ENCODE measurements at regions not wholly inside any gene's neighbourhood (a gene's known extent, or its start where the extent isn't known, plus 50 kb on each side); places are given as distances from the start of the nearest gene placed in this dataset.

DNA sequence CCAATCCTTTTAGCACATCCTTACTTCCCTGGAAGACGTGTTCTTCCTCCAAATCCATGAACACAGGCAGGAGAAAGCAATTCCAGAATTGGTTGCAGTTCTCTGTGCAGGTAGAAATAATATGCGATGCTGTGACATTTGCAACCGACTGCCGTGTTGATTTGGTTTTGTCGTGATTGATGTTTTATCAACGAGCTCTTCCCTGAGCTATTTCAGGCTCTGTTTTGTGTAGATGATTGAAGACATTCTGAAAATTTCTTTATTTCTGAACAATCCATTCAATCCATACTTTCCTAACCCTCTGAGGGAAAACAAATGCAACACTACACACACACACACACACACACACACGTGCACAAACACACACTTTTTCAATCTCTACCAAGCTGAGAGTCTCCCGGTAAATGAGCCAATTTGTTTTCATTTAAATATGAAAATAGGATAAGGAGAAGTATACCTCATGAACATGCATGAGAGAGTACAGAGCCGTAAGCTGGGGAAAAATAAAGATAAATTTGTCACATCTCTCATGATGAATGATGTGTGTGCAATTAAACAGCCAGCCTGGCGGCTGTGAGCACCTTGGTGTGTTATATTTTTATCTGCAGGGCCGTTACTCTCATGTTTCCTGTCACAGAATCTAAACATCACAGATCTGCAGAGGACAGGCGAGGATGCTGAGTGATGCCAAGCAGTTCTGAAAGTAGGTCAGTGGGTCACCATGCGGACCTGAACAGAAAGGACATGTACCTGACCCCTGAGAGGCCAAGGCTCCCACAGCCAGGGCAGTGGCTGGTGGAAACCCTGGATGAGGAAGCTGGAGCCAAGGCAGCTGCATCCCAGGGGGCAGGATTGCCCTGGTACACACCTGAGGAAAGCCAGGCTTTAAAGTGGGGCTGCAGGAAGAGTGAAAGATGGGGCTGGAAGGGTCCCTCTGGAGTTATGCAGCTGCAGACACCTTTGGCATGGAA is 64.8 kb downstream of the PDCL3 start:
- Mint-ChIP-seq H3K27me3 (ENCODE audit: low read depth, unreplicated experiment) (peaks cover 38% of the 10 kb centered on the region), H3K9me3 (ENCODE audit: unreplicated experiment) (no peaks in the 10 kb centered on the region), H3K4me3 (ENCODE audit: unreplicated experiment) (no peak overlapping the region), H3K27ac (ENCODE audit: unreplicated experiment) (no peak overlapping the region), H3K36me3 (ENCODE audit: low read depth, unreplicated experiment) (no peaks in the 10 kb centered on the region), H3K4me1 (ENCODE audit: low read depth, unreplicated experiment) (no peaks in the 10 kb centered on the region)
- DNase-seq (ENCODE audit: low read depth) (no peak), FAIRE-seq (no peak)
- H2AFZ ChIP-seq (ENCODE audit: low read depth, low read length), result no peak overlapping the region
- no peaks in the 10 kb centered on the region for H3K36me3 ChIP-seq (ENCODE audit: insufficient read depth, low read length)
- no peak overlapping the region for H3K4me2 ChIP-seq (ENCODE audit: low read length)
- no peak for TF ChIP-seq EZH2 (IDR thresholded peaks at IDR 0.05; ENCODE audit: insufficient read depth, low read length)
- TF ChIP-seq, protein P1, sequence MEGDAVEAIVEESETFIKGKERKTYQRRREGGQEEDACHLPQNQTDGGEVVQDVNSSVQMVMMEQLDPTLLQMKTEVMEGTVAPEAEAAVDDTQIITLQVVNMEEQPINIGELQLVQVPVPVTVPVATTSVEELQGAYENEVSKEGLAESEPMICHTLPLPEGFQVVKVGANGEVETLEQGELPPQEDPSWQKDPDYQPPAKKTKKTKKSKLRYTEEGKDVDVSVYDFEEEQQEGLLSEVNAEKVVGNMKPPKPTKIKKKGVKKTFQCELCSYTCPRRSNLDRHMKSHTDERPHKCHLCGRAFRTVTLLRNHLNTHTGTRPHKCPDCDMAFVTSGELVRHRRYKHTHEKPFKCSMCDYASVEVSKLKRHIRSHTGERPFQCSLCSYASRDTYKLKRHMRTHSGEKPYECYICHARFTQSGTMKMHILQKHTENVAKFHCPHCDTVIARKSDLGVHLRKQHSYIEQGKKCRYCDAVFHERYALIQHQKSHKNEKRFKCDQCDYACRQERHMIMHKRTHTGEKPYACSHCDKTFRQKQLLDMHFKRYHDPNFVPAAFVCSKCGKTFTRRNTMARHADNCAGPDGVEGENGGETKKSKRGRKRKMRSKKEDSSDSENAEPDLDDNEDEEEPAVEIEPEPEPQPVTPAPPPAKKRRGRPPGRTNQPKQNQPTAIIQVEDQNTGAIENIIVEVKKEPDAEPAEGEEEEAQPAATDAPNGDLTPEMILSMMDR (IDR thresholded peaks at IDR 0.05; ENCODE audit: insufficient read depth, low read depth, low read length), result no peak
- no peaks in the 10 kb centered on the region for H4K20me1 ChIP-seq (ENCODE audit: insufficient read depth, low read length)
- H3K4me3 ChIP-seq (ENCODE audit: insufficient read depth, low read depth, low read length), result no peak overlapping the region
- no peak overlapping the region for H3K27ac ChIP-seq (ENCODE audit: low read depth, low read length)
- peaks cover 16% of the 10 kb centered on the region for H3K27me3 ChIP-seq (ENCODE audit: insufficient read depth, low read length)
- H3K9ac ChIP-seq (ENCODE audit: low read length), result no peak overlapping the region
- no peaks in the 10 kb centered on the region for H3K9me3 ChIP-seq (ENCODE audit: insufficient read depth, low read depth, low read length)
- H3K79me2 ChIP-seq (ENCODE audit: insufficient read depth, low read length), result no peaks in the 10 kb centered on the region
- H3K4me1 ChIP-seq (ENCODE audit: insufficient read depth, low read length), result peaks cover 8% of the 10 kb centered on the region

DNA sequence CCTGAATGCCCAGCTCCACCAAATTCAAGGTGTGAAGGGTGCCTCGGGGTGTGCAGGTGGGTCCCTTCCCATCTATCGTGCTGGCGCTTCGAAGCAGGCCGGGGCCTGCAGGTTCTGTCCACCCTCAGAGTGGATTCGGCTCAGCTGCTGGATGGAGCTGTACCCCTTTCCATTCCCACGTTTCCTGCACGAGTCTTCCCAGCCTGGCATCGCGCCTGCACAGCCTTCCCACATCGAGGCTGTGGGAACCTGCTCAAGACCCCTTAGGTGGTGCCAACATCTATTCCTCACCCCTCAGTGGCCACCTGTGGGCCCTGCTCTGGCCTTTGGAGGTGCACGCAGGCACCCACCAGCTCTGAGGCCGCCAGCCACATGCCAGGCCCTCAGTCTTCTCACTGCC is 65.7 kb downstream of the PDCL3 start:
- no peak for TF ChIP-seq EZH2 (IDR thresholded peaks at IDR 0.05; ENCODE audit: insufficient read depth, low read length)
- TF ChIP-seq, protein P1 (IDR thresholded peaks at IDR 0.05; ENCODE audit: insufficient read depth, low read depth, low read length), result no peak
- Histone ChIP-seq H3K9me3 (ENCODE audit: insufficient read depth, low read depth, low read length) (no peaks in the 10 kb centered on the region), H3K27ac (ENCODE audit: low read depth, low read length) (no peak overlapping the region), H3K4me1 (ENCODE audit: insufficient read depth, low read length) (peaks cover 8% of the 10 kb centered on the region), H3K4me2 (ENCODE audit: low read length) (no peak overlapping the region), H4K20me1 (ENCODE audit: insufficient read depth, low read length) (no peaks in the 10 kb centered on the region), H3K79me2 (ENCODE audit: insufficient read depth, low read length) (no peaks in the 10 kb centered on the region), H3K27me3 (ENCODE audit: insufficient read depth, low read length) (peaks cover 16% of the 10 kb centered on the region), H3K36me3 (ENCODE audit: insufficient read depth, low read length) (no peaks in the 10 kb centered on the region), H3K9ac (ENCODE audit: low read length) (no peak overlapping the region), H2AFZ (ENCODE audit: low read depth, low read length) (no peak overlapping the region), H3K4me3 (ENCODE audit: insufficient read depth, low read depth, low read length) (no peak overlapping the region)
- H3K9me3 Mint-ChIP-seq (ENCODE audit: unreplicated experiment), result peaks cover 2% of the 10 kb centered on the region
- peaks cover 38% of the 10 kb centered on the region for H3K27me3 Mint-ChIP-seq (ENCODE audit: low read depth, unreplicated experiment)
- no peak overlapping the region for H3K4me3 Mint-ChIP-seq (ENCODE audit: unreplicated experiment)
- peaks cover 3% of the 10 kb centered on the region for H3K4me1 Mint-ChIP-seq (ENCODE audit: low read depth, unreplicated experiment)
- no peak overlapping the region for H3K27ac Mint-ChIP-seq (ENCODE audit: unreplicated experiment)
- H3K36me3 Mint-ChIP-seq (ENCODE audit: low read depth, unreplicated experiment), result no peaks in the 10 kb centered on the region
- DNase-seq (ENCODE audit: low read depth), result no peak
- FAIRE-seq, result no peak

DNA sequence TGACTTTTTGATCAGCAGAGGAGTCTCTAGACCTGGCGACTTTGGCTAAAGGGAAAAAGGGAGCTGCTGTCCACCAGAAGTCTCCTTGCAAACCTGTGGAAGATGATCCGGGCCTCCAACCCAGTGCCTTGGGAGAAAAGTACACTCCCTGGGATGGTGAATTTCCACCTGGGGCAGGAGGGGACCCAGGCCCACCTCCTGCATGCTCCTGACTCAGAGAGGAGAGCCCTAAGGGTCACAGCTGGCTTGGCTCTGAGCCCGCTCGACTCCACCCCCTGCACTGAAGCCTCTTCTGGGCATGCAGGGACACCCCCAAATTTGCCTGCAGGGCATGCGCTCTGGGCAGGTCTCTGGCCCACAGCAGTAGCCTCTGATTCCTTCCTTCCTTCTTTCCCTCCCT is 66.5 kb downstream of the PDCL3 start:
- Histone ChIP-seq H3K9me3 (ENCODE audit: insufficient read depth, low read depth, low read length) (no peaks in the 10 kb centered on the region), H3K36me3 (ENCODE audit: insufficient read depth, low read length) (no peaks in the 10 kb centered on the region), H3K4me1 (ENCODE audit: insufficient read depth, low read length) (peaks cover 8% of the 10 kb centered on the region), H3K4me3 (ENCODE audit: insufficient read depth, low read depth, low read length) (no peak overlapping the region), H3K4me2 (ENCODE audit: low read length) (no peak overlapping the region), H3K27me3 (ENCODE audit: insufficient read depth, low read length) (peaks cover 16% of the 10 kb centered on the region), H3K27ac (ENCODE audit: low read depth, low read length) (no peak overlapping the region), H3K79me2 (ENCODE audit: insufficient read depth, low read length) (no peaks in the 10 kb centered on the region), H3K9ac (ENCODE audit: low read length) (no peak overlapping the region), H4K20me1 (ENCODE audit: insufficient read depth, low read length) (no peaks in the 10 kb centered on the region), H2AFZ (ENCODE audit: low read depth, low read length) (no peak overlapping the region)
- Mint-ChIP-seq H3K27me3 (ENCODE audit: low read depth, unreplicated experiment) (peaks cover 38% of the 10 kb centered on the region), H3K27ac (ENCODE audit: unreplicated experiment) (no peak overlapping the region), H3K9me3 (ENCODE audit: unreplicated experiment) (peaks cover 4% of the 10 kb centered on the region), H3K4me1 (ENCODE audit: low read depth, unreplicated experiment) (peaks cover 4% of the 10 kb centered on the region), H3K4me3 (ENCODE audit: unreplicated experiment) (no peak overlapping the region), H3K36me3 (ENCODE audit: low read depth, unreplicated experiment) (no peaks in the 10 kb centered on the region)
- no peak for FAIRE-seq
- DNase-seq (ENCODE audit: low read depth), result no peak
- TF ChIP-seq EZH2 (IDR thresholded peaks at IDR 0.05; ENCODE audit: insufficient read depth, low read length), result no peak
